ENCODE measurements at regions not wholly inside any gene's neighbourhood (a gene's known extent, or its start where the extent isn't known, plus 50 kb on each side); places are given as distances from the start of the nearest gene placed in this dataset.
"Not testable (repeated sequence)": the region's sequence is repeated elsewhere in the genome, so short reads cannot be mapped to it uniquely, and the experiment has no call there.

DNA sequence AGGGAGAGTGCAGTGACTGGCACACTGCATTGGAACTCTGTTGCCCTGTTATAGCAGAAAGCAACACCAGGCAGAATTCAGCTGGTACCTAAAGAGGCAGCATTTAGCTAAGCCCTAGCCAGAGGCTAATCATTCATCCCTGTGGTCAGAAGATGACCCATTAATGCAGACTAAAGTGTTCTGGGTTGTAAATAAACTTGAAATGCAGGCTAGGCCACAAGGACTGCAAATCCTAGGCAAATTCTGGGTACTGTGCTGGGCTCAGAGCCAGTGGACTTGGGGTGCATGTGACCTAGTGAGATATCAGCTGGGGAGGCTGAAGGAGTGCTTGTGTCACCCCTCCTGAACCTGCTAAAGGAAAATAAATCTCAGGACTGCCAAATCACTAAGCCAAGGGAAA lies 91.2 kb downstream of the LPAR4 start:
- H3K27me3 ChIP-seq (ENCODE audit: control insufficient read depth, extremely low read depth, insufficient read depth, low read length) = no peaks in the 10 kb centered on the region
- H3K4me2 ChIP-seq (ENCODE audit: control insufficient read depth, extremely low read depth, insufficient read depth, low read depth, low read length) = no peak overlapping the region
- no peaks in the 10 kb centered on the region for H3K4me1 ChIP-seq (ENCODE audit: control insufficient read depth, extremely low read depth, insufficient read depth, low read length)
- H2AFZ ChIP-seq (ENCODE audit: control insufficient read depth, low read length) = no peak overlapping the region
- no peaks in the 10 kb centered on the region for H3K9me3 ChIP-seq (ENCODE audit: control insufficient read depth, low read depth, low read length)
- dilution Hi-C loops (cut with MboI; ENCODE audit: extremely low pct_ligation_motif_present, low sequenced_read_pairs) = no loop called here
- H3K4me3 ChIP-seq (ENCODE audit: control insufficient read depth in 2 of 3, extremely low read depth in 1 of 3, insufficient read depth in 2 of 3, low read depth in 1 of 3, low read length in 3 of 3) = no peak overlapping the region
- H3K36me3 ChIP-seq (ENCODE audit: control insufficient read depth in 2 of 2, extremely low read depth in 1 of 2, insufficient read depth in 2 of 2, low read length in 2 of 2) = no peaks in the 10 kb centered on the region
- H3K9ac ChIP-seq (ENCODE audit: control insufficient read depth, extremely low read depth, insufficient read depth, low read length) = no peak overlapping the region
- no peaks in the 10 kb centered on the region for H3K79me2 ChIP-seq (ENCODE audit: control insufficient read depth, insufficient read depth, low read length)
- TF ChIP-seq, protein P1, sequence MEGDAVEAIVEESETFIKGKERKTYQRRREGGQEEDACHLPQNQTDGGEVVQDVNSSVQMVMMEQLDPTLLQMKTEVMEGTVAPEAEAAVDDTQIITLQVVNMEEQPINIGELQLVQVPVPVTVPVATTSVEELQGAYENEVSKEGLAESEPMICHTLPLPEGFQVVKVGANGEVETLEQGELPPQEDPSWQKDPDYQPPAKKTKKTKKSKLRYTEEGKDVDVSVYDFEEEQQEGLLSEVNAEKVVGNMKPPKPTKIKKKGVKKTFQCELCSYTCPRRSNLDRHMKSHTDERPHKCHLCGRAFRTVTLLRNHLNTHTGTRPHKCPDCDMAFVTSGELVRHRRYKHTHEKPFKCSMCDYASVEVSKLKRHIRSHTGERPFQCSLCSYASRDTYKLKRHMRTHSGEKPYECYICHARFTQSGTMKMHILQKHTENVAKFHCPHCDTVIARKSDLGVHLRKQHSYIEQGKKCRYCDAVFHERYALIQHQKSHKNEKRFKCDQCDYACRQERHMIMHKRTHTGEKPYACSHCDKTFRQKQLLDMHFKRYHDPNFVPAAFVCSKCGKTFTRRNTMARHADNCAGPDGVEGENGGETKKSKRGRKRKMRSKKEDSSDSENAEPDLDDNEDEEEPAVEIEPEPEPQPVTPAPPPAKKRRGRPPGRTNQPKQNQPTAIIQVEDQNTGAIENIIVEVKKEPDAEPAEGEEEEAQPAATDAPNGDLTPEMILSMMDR (optimal IDR thresholded peaks at IDR 0.05 in 1 of 3, IDR thresholded peaks at IDR 0.05 in 1 of 3, conservative IDR thresholded peaks at IDR 0.05 in 1 of 3; ENCODE audit: extremely low read depth in 1 of 3, insufficient read depth in 2 of 3, low read length in 3 of 3) = no peak
- no peak for TF ChIP-seq EZH2 (IDR thresholded peaks at IDR 0.05; ENCODE audit: low read length)
- no peak overlapping the region for H3K27ac ChIP-seq (ENCODE audit: control insufficient read depth, insufficient read depth, low read length)
- no peaks in the 10 kb centered on the region for H3K9me1 ChIP-seq (ENCODE audit: control insufficient read depth, extremely low read depth, insufficient read depth, low read length)
- no peak for DNase-seq (ENCODE audit: low read depth, low spot score)
- FAIRE-seq = no peak
- no peaks in the 10 kb centered on the region for H4K20me1 ChIP-seq (ENCODE audit: control insufficient read depth, extremely low read depth, insufficient read depth, low read length)

DNA sequence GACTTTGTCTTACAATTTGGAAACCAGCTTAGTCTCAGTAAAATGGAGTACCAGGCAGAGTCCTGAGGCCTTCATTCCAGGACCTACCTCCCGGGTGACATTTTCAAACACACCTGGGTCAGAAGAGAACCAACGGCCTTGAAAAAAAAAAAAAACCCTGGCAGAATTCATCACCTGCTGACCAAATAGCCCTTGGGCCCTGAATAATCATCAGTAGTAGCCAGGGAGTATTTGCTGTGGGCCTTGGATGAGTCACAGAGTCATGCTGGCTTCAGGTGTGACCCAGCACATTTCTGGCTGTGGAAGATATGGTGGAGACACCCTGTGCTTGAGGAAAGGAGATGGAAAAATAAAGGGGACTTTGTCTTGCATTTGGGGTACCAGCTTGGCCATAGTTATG lies 92.2 kb downstream of the LPAR4 start:
- Histone ChIP-seq H3K27ac (ENCODE audit: control insufficient read depth, insufficient read depth, low read length) (no peak overlapping the region), H3K4me1 (ENCODE audit: control insufficient read depth, extremely low read depth, insufficient read depth, low read length) (no peaks in the 10 kb centered on the region), H2AFZ (ENCODE audit: control insufficient read depth, low read length) (no peak overlapping the region), H3K4me3 (ENCODE audit: control insufficient read depth in 2 of 3, extremely low read depth in 1 of 3, insufficient read depth in 2 of 3, low read depth in 1 of 3, low read length in 3 of 3) (no peak overlapping the region), H3K79me2 (ENCODE audit: control insufficient read depth, insufficient read depth, low read length) (no peaks in the 10 kb centered on the region), H3K4me2 (ENCODE audit: control insufficient read depth, extremely low read depth, insufficient read depth, low read depth, low read length) (no peak overlapping the region), H3K27me3 (ENCODE audit: control insufficient read depth, extremely low read depth, insufficient read depth, low read length) (no peaks in the 10 kb centered on the region), H3K9ac (ENCODE audit: control insufficient read depth, extremely low read depth, insufficient read depth, low read length) (no peak overlapping the region), H4K20me1 (ENCODE audit: control insufficient read depth, extremely low read depth, insufficient read depth, low read length) (no peaks in the 10 kb centered on the region), H3K36me3 (ENCODE audit: control insufficient read depth in 2 of 2, extremely low read depth in 1 of 2, insufficient read depth in 2 of 2, low read length in 2 of 2) (no peaks in the 10 kb centered on the region), H3K9me1 (ENCODE audit: control insufficient read depth, extremely low read depth, insufficient read depth, low read length) (no peaks in the 10 kb centered on the region), H3K9me3 (ENCODE audit: control insufficient read depth, low read depth, low read length) (no peaks in the 10 kb centered on the region)
- no peak for TF ChIP-seq EZH2 (IDR thresholded peaks at IDR 0.05; ENCODE audit: low read length)
- TF ChIP-seq, protein P1 (optimal IDR thresholded peaks at IDR 0.05 in 1 of 3, IDR thresholded peaks at IDR 0.05 in 1 of 3, conservative IDR thresholded peaks at IDR 0.05 in 1 of 3; ENCODE audit: extremely low read depth in 1 of 3, insufficient read depth in 2 of 3, low read length in 3 of 3) = no peak
- dilution Hi-C loops (cut with MboI; ENCODE audit: extremely low pct_ligation_motif_present, low sequenced_read_pairs) = no loop called here
- FAIRE-seq (no peak), DNase-seq (ENCODE audit: low read depth, low spot score) (no peak)

DNA sequence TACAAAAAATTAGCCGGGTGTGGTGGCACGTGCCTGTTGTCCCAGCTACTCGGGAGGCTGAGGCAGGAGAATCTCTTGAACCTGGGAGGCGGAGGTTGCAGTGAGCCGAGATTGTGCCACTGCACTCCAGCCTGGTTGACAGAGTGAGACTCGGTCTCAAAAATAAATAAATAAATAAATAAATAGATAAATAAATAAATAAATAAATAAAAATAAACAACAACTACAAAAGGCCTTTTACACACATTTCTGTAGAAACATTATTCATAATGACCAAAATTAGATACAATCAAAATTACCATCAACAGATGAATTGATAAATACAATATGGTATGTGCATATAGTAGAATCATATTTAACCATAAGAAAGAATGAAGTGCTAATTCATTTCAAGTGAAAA lies 96.7 kb downstream of the LPAR4 start:
- H3K9me3 ChIP-seq (ENCODE audit: control insufficient read depth, low read depth, low read length); H3K4me3 ChIP-seq (ENCODE audit: control insufficient read depth in 2 of 3, extremely low read depth in 1 of 3, insufficient read depth in 2 of 3, low read depth in 1 of 3, low read length in 3 of 3); H3K9ac ChIP-seq (ENCODE audit: control insufficient read depth, extremely low read depth, insufficient read depth, low read length); H3K27ac ChIP-seq (ENCODE audit: control insufficient read depth, insufficient read depth, low read length); FAIRE-seq; H3K27me3 ChIP-seq (ENCODE audit: control insufficient read depth, extremely low read depth, insufficient read depth, low read length); DNase-seq (ENCODE audit: low read depth, low spot score); H3K4me1 ChIP-seq (ENCODE audit: control insufficient read depth, extremely low read depth, insufficient read depth, low read length); H3K79me2 ChIP-seq (ENCODE audit: control insufficient read depth, insufficient read depth, low read length); H3K9me1 ChIP-seq (ENCODE audit: control insufficient read depth, extremely low read depth, insufficient read depth, low read length); H3K36me3 ChIP-seq (ENCODE audit: control insufficient read depth in 2 of 2, extremely low read depth in 1 of 2, insufficient read depth in 2 of 2, low read length in 2 of 2); H3K4me2 ChIP-seq (ENCODE audit: control insufficient read depth, extremely low read depth, insufficient read depth, low read depth, low read length); dilution Hi-C loops (cut with MboI; ENCODE audit: extremely low pct_ligation_motif_present, low sequenced_read_pairs); H2AFZ ChIP-seq (ENCODE audit: control insufficient read depth, low read length); H4K20me1 ChIP-seq (ENCODE audit: control insufficient read depth, extremely low read depth, insufficient read depth, low read length): not testable (repeated sequence)

DNA sequence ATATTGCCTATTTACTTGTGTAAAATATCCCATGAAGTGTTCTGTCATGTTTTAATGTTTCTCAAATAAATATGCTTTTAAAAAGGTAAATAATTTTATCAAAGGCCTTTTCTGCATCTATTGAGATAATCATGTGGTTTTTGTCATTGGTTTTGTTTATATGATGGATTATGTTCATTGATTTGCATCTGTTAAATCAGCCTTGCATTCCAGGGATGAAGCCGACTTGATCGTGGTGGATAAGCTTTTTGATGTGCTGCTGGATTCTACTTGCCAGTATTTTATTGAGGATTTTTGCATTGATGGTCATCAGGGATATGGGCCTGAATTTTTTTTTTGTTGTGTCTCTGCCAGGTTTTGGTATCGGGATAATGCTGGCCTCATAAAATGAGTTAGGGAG lies 63.9 kb upstream of the P2RY10 start:
- H3K4me2 ChIP-seq (ENCODE audit: control insufficient read depth, extremely low read depth, insufficient read depth, low read depth, low read length); FAIRE-seq; H3K27ac ChIP-seq (ENCODE audit: control insufficient read depth, insufficient read depth, low read length); H3K79me2 ChIP-seq (ENCODE audit: control insufficient read depth, insufficient read depth, low read length); H3K9me1 ChIP-seq (ENCODE audit: control insufficient read depth, extremely low read depth, insufficient read depth, low read length); H3K4me3 ChIP-seq (ENCODE audit: control insufficient read depth in 2 of 3, extremely low read depth in 1 of 3, insufficient read depth in 2 of 3, low read depth in 1 of 3, low read length in 3 of 3); dilution Hi-C loops (cut with MboI; ENCODE audit: extremely low pct_ligation_motif_present, low sequenced_read_pairs); H3K4me1 ChIP-seq (ENCODE audit: control insufficient read depth, extremely low read depth, insufficient read depth, low read length); DNase-seq (ENCODE audit: low read depth, low spot score); H2AFZ ChIP-seq (ENCODE audit: control insufficient read depth, low read length); H4K20me1 ChIP-seq (ENCODE audit: control insufficient read depth, extremely low read depth, insufficient read depth, low read length); H3K36me3 ChIP-seq (ENCODE audit: control insufficient read depth in 2 of 2, extremely low read depth in 1 of 2, insufficient read depth in 2 of 2, low read length in 2 of 2); H3K27me3 ChIP-seq (ENCODE audit: control insufficient read depth, extremely low read depth, insufficient read depth, low read length); H3K9me3 ChIP-seq (ENCODE audit: control insufficient read depth, low read depth, low read length); H3K9ac ChIP-seq (ENCODE audit: control insufficient read depth, extremely low read depth, insufficient read depth, low read length): not testable (repeated sequence)

All from keratinocyte (primary cell).